Right renal cortex interstitium (tissue), 3 donors: ENCODE measurements at regions not wholly inside any gene's neighbourhood (a gene's known extent, or its start where the extent isn't known, plus 50 kb on each side); places are given as distances from the start of the nearest gene placed in this dataset.
"Not testable (repeated sequence)": the region's sequence is repeated elsewhere in the genome, so short reads cannot be mapped to it uniquely, and the experiment has no call there.

ENCODE experiments used
- DNase-seq, 3 donors: peaks; one replicate each; pipeline ENCODE4 v3.0.0-alpha.2; 2013; ENCODE audit warnings: low read depth in 3 of 3, low spot score in 2 of 3

GRCh38 chr2:101645886-101646285, 51.6 kb upstream of the MAP4K4 start:
- DNase-seq, result not testable (repeated sequence)

- DNase-seq, result no peak
These were observed 52.6 kb upstream of the MAP4K4 start for GRCh38 chr2:101644842-101645383.

GRCh38 chr2:101643004-101643524, 54.4 kb upstream of the MAP4K4 start:
- no peak for DNase-seq

- DNase-seq, result no peak
These were observed 58.5 kb upstream of the MAP4K4 start for GRCh38 chr2:101638817-101639605.

GRCh38 chr2:101638181-101638711, 59.3 kb upstream of the MAP4K4 start:
- DNase-seq, result no peak

- DNase-seq, result no peak
These were observed 67.1 kb upstream of the MAP4K4 start for GRCh38 chr2:101630224-101630949.

- no peak for DNase-seq
These were observed 69.5 kb upstream of the MAP4K4 start for GRCh38 chr2:101628030-101628392.

- no peak for DNase-seq
These were observed 70.0 kb upstream of the MAP4K4 start for GRCh38 chr2:101627285-101628029.

GRCh38 chr2:101625814-101626213, 71.7 kb upstream of the MAP4K4 start:
- DNase-seq, result not testable (repeated sequence)

- no peak for DNase-seq
These were observed 72.1 kb upstream of the MAP4K4 start for GRCh38 chr2:101625387-101625786.

- no peak for DNase-seq
These were observed 72.7 kb upstream of the MAP4K4 start for GRCh38 chr2:101624706-101625332.

- DNase-seq, result no peak
These were observed 74.4 kb upstream of the MAP4K4 start for GRCh38 chr2:101623031-101623521.

GRCh38 chr2:101622210-101623030, 75.1 kb upstream of the MAP4K4 start:
- DNase-seq, result no peak

- DNase-seq, result no peak
These were observed 78.3 kb upstream of the MAP4K4 start for GRCh38 chr2:101619191-101619591.

GRCh38 chr2:101617796-101618195, 79.7 kb upstream of the MAP4K4 start:
- DNase-seq, result peak in 1 of 3 donors; percentile 18

GRCh38 chr2:101617188-101617587, 80.3 kb upstream of the MAP4K4 start:
- DNase-seq, result no peak

- no peak for DNase-seq
These were observed 83.3 kb upstream of the MAP4K4 start for GRCh38 chr2:101614127-101614759.

- DNase-seq, result no peak
These were observed 84.3 kb upstream of the MAP4K4 start for GRCh38 chr2:101613056-101613704.
